ENCODE measurements at regions not wholly inside any gene's neighbourhood (a gene's known extent, or its start where the extent isn't known, plus 50 kb on each side); places are given as distances from the start of the nearest gene placed in this dataset.

DNA sequence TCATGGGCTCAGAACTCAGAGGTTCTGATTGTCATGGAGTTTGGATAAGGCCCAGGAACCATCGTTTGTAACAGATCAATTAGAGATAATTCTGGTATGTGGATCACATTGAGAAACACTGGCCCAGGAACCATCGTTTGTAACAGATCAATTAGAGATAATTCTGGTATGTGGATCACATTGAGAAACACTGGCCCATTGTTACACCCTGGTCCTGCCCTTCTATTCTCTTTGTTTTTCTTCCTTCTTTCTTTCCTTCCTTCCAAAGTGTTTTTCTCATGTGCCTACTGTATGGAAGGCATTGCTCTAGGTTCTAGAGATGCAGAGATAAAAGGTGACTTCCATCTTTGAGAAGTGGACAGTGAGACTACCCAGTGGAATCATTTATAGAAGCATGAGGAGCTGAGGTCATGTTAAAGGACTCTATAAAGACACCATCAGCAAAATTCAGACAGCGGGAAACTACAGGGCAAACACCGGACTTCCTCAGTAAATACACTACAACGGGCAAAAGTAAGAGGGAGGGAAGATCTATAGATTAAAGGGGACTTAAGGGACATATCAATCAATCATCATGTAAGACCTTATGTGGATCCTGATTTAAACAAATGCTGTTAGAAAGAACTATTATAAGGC is 153.8 kb downstream of the UNC5CL start:
- TF ChIP-seq, protein P1, sequence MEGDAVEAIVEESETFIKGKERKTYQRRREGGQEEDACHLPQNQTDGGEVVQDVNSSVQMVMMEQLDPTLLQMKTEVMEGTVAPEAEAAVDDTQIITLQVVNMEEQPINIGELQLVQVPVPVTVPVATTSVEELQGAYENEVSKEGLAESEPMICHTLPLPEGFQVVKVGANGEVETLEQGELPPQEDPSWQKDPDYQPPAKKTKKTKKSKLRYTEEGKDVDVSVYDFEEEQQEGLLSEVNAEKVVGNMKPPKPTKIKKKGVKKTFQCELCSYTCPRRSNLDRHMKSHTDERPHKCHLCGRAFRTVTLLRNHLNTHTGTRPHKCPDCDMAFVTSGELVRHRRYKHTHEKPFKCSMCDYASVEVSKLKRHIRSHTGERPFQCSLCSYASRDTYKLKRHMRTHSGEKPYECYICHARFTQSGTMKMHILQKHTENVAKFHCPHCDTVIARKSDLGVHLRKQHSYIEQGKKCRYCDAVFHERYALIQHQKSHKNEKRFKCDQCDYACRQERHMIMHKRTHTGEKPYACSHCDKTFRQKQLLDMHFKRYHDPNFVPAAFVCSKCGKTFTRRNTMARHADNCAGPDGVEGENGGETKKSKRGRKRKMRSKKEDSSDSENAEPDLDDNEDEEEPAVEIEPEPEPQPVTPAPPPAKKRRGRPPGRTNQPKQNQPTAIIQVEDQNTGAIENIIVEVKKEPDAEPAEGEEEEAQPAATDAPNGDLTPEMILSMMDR (IDR thresholded peaks at IDR 0.05; ENCODE audit: control extremely low read depth, extremely low read depth): no peak
- 61 to 63% methylated on average over 5 of the region's 5 CpGs for whole genome bisulfite sequencing, 2 donors
- no peak overlapping the region for H3K27ac ChIP-seq (ENCODE audit: low read depth in 1 of 2, low read length in 1 of 2)
- ATAC-seq (ENCODE audit: insufficient read depth, low FRiP score) (no peak), DNase-seq (no peak)
- no peak overlapping the region for H3K4me3 ChIP-seq
- H3K9me3 ChIP-seq (ENCODE audit: control insufficient read depth in 4 of 4, insufficient read depth in 3 of 4, low read length in 3 of 4): peaks cover 0 to under 1% (median 0%) of the 10 kb centered on the region in 4 donors
- H3K36me3 ChIP-seq (ENCODE audit: control insufficient read depth in 4 of 4, insufficient read depth in 4 of 4, low read length in 4 of 4): no peaks in the 10 kb centered on the region
- no peak overlapping the region for H3K9ac ChIP-seq (ENCODE audit: insufficient read depth in 1 of 2, low read length in 2 of 2)
- peaks cover 0 to 15% (median 0%) of the 10 kb centered on the region in 5 donors for H3K4me1 ChIP-seq (ENCODE audit: control insufficient read depth in 5 of 5, insufficient read depth in 5 of 5, low read length in 5 of 5)
- no peaks in the 10 kb centered on the region for H3K27me3 ChIP-seq (ENCODE audit: control insufficient read depth in 3 of 3, insufficient read depth in 3 of 3, low read length in 2 of 3)

DNA sequence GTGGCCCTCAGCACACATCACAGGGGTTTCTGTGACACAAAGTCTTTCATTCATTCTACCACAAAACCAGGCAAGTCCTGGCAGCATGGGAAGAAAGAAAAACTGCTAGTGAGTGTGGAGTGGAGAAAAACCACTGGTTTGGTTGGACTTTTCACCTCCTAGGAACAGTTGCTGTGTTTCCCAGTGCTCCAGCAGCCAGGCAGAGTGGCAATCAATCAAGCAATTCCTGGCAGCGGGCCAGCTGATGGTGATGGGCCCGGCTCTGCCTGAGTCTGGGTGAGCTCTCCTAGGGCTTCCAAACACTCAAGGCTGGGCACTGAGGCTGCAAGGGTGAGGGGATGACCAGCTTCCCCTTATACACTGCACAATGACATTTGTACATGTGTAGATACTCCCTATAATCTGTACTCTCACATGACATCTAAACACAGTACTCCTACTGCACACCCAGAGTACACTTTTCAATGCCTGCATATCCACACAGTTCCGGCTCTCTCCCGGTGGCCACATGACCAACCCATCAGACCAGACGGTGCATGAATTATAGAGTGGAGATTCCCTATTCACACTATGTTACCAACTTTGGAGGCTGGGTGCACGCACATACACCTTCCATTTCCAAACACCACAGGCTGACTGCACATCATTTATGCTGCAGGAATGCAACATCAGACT is 156.6 kb downstream of the UNC5CL start:
- Histone ChIP-seq H3K9me3 (ENCODE audit: control insufficient read depth in 4 of 4, insufficient read depth in 3 of 4, low read length in 3 of 4) (peaks cover 0 to 6% (median 2%) of the 10 kb centered on the region in 4 donors), H3K4me3 (no peak overlapping the region), H3K9ac (ENCODE audit: insufficient read depth in 1 of 2, low read length in 2 of 2) (no peak overlapping the region), H3K27me3 (ENCODE audit: control insufficient read depth in 3 of 3, insufficient read depth in 3 of 3, low read length in 2 of 3) (no peaks in the 10 kb centered on the region), H3K4me1 (ENCODE audit: control insufficient read depth in 5 of 5, insufficient read depth in 5 of 5, low read length in 5 of 5) (peaks cover 0 to 4% (median 0%) of the 10 kb centered on the region in 5 donors), H3K36me3 (ENCODE audit: control insufficient read depth in 4 of 4, insufficient read depth in 4 of 4, low read length in 4 of 4) (no peaks in the 10 kb centered on the region), H3K27ac (ENCODE audit: low read depth in 1 of 2, low read length in 1 of 2) (no peak overlapping the region)
- WGBS, 2 donors: 66 to 73% methylated on average over 6 of the region's 6 CpGs
- DNase-seq (peak; percentile 29 to 41 (median 29)), ATAC-seq (ENCODE audit: insufficient read depth, low FRiP score) (no peak)
- TF ChIP-seq, protein P1 (IDR thresholded peaks at IDR 0.05; ENCODE audit: control extremely low read depth, extremely low read depth): no peak

DNA sequence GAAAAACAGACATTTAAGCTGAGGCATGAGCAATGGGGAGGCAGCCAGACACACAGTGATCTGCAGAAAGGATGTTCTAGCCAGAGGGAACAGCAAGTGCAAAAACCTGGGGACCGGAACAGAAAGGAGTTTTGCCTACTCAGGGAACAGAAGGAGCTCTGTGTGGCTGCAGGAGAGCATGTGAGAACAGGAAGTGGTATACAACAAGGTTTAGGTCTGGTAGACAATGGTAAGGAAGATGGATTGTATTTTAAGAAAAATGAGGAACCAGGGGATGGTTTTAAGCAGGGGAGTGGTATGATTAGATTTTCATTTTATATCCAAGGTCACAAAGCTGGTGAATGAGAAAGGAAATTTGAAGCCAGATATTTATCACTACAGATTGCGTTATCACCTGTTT is 157.5 kb downstream of the UNC5CL start:
- 56 to 72% methylated on average over 2 of the region's 2 CpGs for WGBS, 2 donors

More for the DNA sequence above, 157.5 kb downstream of the UNC5CL start:
- Histone ChIP-seq H3K9me3 (ENCODE audit: control insufficient read depth in 4 of 4, insufficient read depth in 3 of 4, low read length in 3 of 4) (peaks cover 0 to 6% (median 2%) of the 10 kb centered on the region in 4 donors), H3K4me3 (no peak overlapping the region), H3K4me1 (ENCODE audit: control insufficient read depth in 5 of 5, insufficient read depth in 5 of 5, low read length in 5 of 5) (peaks cover 0 to 4% (median 0%) of the 10 kb centered on the region in 5 donors), H3K9ac (ENCODE audit: insufficient read depth in 1 of 2, low read length in 2 of 2) (no peak overlapping the region), H3K27me3 (ENCODE audit: control insufficient read depth in 3 of 3, insufficient read depth in 3 of 3, low read length in 2 of 3) (peaks cover 0 to 3% (median 0%) of the 10 kb centered on the region in 3 donors), H3K36me3 (ENCODE audit: control insufficient read depth in 4 of 4, insufficient read depth in 4 of 4, low read length in 4 of 4) (no peaks in the 10 kb centered on the region), H3K27ac (ENCODE audit: low read depth in 1 of 2, low read length in 1 of 2) (no peak overlapping the region)
- TF ChIP-seq, protein P1 (IDR thresholded peaks at IDR 0.05; ENCODE audit: control extremely low read depth, extremely low read depth): no peak
- ATAC-seq (ENCODE audit: insufficient read depth, low FRiP score) (no peak), DNase-seq (no peak)
